ENCODE measurements at regions not wholly inside any gene's neighbourhood (a gene's known extent, or its start where the extent isn't known, plus 50 kb on each side); places are given as distances from the start of the nearest gene placed in this dataset.

GRCh38 chr3:5811016-5811415 is 623.5 kb downstream of the EDEM1 start:
- H3K4me3 Mint-ChIP-seq (ENCODE audit: unreplicated experiment) = no peak overlapping the region
- no peaks in the 10 kb centered on the region for H3K4me1 Mint-ChIP-seq (ENCODE audit: unreplicated experiment)
- DNase-seq (ENCODE audit: low spot score) = no peak
- H3K36me3 Mint-ChIP-seq (ENCODE audit: low read depth, unreplicated experiment) = peaks cover 3% of the 10 kb centered on the region
- H3K27me3 Mint-ChIP-seq (ENCODE audit: unreplicated experiment) = no peaks in the 10 kb centered on the region
- H3K9me3 Mint-ChIP-seq (ENCODE audit: unreplicated experiment) = peaks cover 33% of the 10 kb centered on the region
- TF ChIP-seq CTCF (IDR thresholded peaks at IDR 0.05; ENCODE audit: unreplicated experiment) = no peak
- no peak overlapping the region for H3K27ac Mint-ChIP-seq (ENCODE audit: unreplicated experiment)

- no peak for DNase-seq (ENCODE audit: low spot score)
- H3K4me1 Mint-ChIP-seq (ENCODE audit: unreplicated experiment) = no peaks in the 10 kb centered on the region
- no peak overlapping the region for H3K4me3 Mint-ChIP-seq (ENCODE audit: unreplicated experiment)
- H3K9me3 Mint-ChIP-seq (ENCODE audit: unreplicated experiment) = peaks cover 38% of the 10 kb centered on the region
- no peak for TF ChIP-seq CTCF (IDR thresholded peaks at IDR 0.05; ENCODE audit: unreplicated experiment)
- no peak overlapping the region for H3K27ac Mint-ChIP-seq (ENCODE audit: unreplicated experiment)
- peaks cover 1% of the 10 kb centered on the region for H3K36me3 Mint-ChIP-seq (ENCODE audit: low read depth, unreplicated experiment)
- peaks cover 2% of the 10 kb centered on the region for H3K27me3 Mint-ChIP-seq (ENCODE audit: unreplicated experiment)
Measured at GRCh38 chr3:5813521-5813920, 626.0 kb downstream of the EDEM1 start.

- Mint-ChIP-seq H3K4me3 (ENCODE audit: unreplicated experiment) (no peak overlapping the region), H3K4me1 (ENCODE audit: unreplicated experiment) (no peaks in the 10 kb centered on the region), H3K27me3 (ENCODE audit: unreplicated experiment) (peaks cover 2% of the 10 kb centered on the region), H3K27ac (ENCODE audit: unreplicated experiment) (no peak overlapping the region), H3K36me3 (ENCODE audit: low read depth, unreplicated experiment) (no peaks in the 10 kb centered on the region), H3K9me3 (ENCODE audit: unreplicated experiment) (peaks cover 10% of the 10 kb centered on the region)
- no peak for TF ChIP-seq CTCF (IDR thresholded peaks at IDR 0.05; ENCODE audit: unreplicated experiment)
- DNase-seq (ENCODE audit: low spot score) = no peak
Measured at GRCh38 chr3:5822843-5823242, 635.3 kb downstream of the EDEM1 start.

- DNase-seq (ENCODE audit: low spot score) = no peak
- Mint-ChIP-seq H3K4me1 (ENCODE audit: unreplicated experiment) (no peaks in the 10 kb centered on the region), H3K4me3 (ENCODE audit: unreplicated experiment) (no peak overlapping the region), H3K9me3 (ENCODE audit: unreplicated experiment) (peaks cover 5% of the 10 kb centered on the region), H3K36me3 (ENCODE audit: low read depth, unreplicated experiment) (no peaks in the 10 kb centered on the region), H3K27me3 (ENCODE audit: unreplicated experiment) (no peaks in the 10 kb centered on the region), H3K27ac (ENCODE audit: unreplicated experiment) (no peak overlapping the region)
- no peak for TF ChIP-seq CTCF (IDR thresholded peaks at IDR 0.05; ENCODE audit: unreplicated experiment)
Measured at GRCh38 chr3:5826467-5826866, 639.0 kb downstream of the EDEM1 start.

DNA sequence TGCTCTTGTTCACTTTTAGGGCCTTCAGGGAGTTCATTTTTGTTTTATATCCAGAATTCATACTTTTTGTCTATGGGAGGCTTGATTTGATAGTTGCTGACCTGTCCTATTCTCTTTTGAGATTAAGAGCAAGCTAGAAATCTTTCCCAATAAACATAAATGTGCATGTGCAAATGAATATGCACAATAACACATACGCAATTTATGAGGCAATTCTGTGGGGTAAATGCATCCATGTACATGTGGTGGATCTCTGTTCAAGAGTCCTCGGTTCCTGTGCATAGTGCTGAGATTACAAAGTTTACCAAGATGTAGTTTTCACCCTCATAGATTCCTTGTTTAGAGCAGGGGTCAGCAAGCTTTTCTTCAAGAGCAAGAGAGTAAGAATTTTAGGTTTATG is 640.7 kb downstream of the EDEM1 start:
- Mint-ChIP-seq H3K27ac (ENCODE audit: unreplicated experiment) (no peak overlapping the region), H3K9me3 (ENCODE audit: unreplicated experiment) (peaks cover 5% of the 10 kb centered on the region), H3K4me3 (ENCODE audit: unreplicated experiment) (no peak overlapping the region), H3K4me1 (ENCODE audit: unreplicated experiment) (no peaks in the 10 kb centered on the region), H3K36me3 (ENCODE audit: low read depth, unreplicated experiment) (no peaks in the 10 kb centered on the region), H3K27me3 (ENCODE audit: unreplicated experiment) (no peaks in the 10 kb centered on the region)
- TF ChIP-seq CTCF (IDR thresholded peaks at IDR 0.05; ENCODE audit: unreplicated experiment) = no peak
- DNase-seq (ENCODE audit: low spot score) = no peak
